Adrenal gland (tissue), 5 donors: ENCODE measurements at regions not wholly inside any gene's neighbourhood (a gene's known extent, or its start where the extent isn't known, plus 50 kb on each side); places are given as distances from the start of the nearest gene placed in this dataset.

Experiments
- POLR2A ChIP-seq, 2 donors: fragments of 450-650 bp; IDR thresholded peaks; one replicate each; pipeline ENCODE4 v1.6.1; 2017; ENCODE audit warnings: antibody characterized with exemption in 2 of 2, mild to moderate bottlenecking in 2 of 2, moderate library complexity in 1 of 2
- TF ChIP-seq, protein P1 (sequence below), 6 experiments: fragments of 450-650 bp in 4 of 6; fragments of 200-600 bp in 2 of 6; sonication (generic) in 1 of 6; IDR thresholded peaks; 1 replicate in 5 of 6; 2 replicates in 1 of 6; pipeline versions ENCODE4 v1.5.1 to v1.8.0; 2016 to 2021; ENCODE audit warnings: antibody characterized with exemption in 6 of 6, mild to moderate bottlenecking in 2 of 6, moderate library complexity in 1 of 6
- donor health status: DM: no; HTN: no; CAD: no.

DNA sequence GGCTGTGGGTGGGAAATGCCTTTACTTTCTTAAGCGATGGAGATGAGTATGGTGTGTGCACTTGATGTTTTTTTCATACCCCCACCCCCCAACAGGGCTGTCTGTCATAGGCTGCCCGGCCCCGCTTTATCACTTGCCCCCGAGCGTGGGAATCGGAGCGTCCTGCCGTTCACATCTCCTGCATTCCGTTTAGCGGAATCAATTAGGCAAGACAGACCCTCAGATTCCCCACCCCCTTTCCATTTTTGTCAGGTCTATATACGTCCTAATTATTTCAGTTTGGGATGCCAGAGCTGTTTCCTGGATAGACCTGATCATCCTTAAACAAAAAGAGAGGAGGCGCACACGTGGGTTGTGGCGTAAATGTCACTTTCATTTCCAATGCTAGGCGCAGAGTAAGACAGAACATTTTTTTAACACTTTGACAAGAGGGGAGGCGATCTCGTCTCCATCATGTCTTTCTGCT, 217.2 kb downstream of the MEF2C start:
- TF ChIP-seq, protein P1, sequence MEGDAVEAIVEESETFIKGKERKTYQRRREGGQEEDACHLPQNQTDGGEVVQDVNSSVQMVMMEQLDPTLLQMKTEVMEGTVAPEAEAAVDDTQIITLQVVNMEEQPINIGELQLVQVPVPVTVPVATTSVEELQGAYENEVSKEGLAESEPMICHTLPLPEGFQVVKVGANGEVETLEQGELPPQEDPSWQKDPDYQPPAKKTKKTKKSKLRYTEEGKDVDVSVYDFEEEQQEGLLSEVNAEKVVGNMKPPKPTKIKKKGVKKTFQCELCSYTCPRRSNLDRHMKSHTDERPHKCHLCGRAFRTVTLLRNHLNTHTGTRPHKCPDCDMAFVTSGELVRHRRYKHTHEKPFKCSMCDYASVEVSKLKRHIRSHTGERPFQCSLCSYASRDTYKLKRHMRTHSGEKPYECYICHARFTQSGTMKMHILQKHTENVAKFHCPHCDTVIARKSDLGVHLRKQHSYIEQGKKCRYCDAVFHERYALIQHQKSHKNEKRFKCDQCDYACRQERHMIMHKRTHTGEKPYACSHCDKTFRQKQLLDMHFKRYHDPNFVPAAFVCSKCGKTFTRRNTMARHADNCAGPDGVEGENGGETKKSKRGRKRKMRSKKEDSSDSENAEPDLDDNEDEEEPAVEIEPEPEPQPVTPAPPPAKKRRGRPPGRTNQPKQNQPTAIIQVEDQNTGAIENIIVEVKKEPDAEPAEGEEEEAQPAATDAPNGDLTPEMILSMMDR (IDR thresholded peaks at IDR 0.05), result no peak
- no peak for TF ChIP-seq POLR2A (IDR thresholded peaks at IDR 0.05)
